ENCODE measurements at regions not wholly inside any gene's neighbourhood (a gene's known extent, or its start where the extent isn't known, plus 50 kb on each side); places are given as distances from the start of the nearest gene placed in this dataset.

DNA sequence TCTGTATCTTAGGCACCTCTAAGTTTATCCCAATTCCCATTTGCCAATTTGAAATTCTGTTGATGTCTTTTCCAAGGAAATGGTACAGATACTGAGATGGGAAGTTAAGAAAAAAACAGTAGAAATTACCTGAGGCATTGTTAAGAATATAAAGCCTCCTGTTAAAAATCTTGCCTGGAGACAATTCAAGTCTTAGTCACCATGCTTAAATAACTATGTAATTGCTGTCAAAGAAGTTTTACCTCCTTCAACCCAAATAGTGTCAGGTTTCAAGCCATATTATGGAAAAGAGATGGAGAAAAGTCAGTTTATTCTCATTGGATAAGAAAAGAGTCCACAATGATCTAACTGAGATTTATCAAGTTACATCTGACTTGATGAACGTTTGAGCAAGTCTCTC lies 974.7 kb downstream of the GALC start:
- WGBS, 2 experiments (ENCODE audit: insufficient coverage in 1 of 2, insufficient read length in 1 of 2), result no CpG with 5 or more reads among the region's 1 CpG
- no peak for DNase-seq
- Histone ChIP-seq H3K4me3 (ENCODE audit: low read length) (no peak overlapping the region), H3K27ac (ENCODE audit: low read depth, low read length) (no peak overlapping the region), H3K27me3 (ENCODE audit: control insufficient read depth, insufficient read depth, low read length, poor library complexity, severe bottlenecking) (no peaks in the 10 kb centered on the region), H3K9me3 (ENCODE audit: control insufficient read depth, low read length) (peaks cover 3% of the 10 kb centered on the region), H3K9ac (ENCODE audit: extremely low read depth, low read length, poor library complexity, severe bottlenecking) (no peak overlapping the region), H3K36me3 (ENCODE audit: control insufficient read depth, insufficient read depth, low read length) (no peaks in the 10 kb centered on the region), H3K4me1 (ENCODE audit: control insufficient read depth, insufficient read depth, low read length) (no peaks in the 10 kb centered on the region)
- Mint-ChIP-seq H3K27me3 (ENCODE audit: insufficient read depth) (peaks cover 40% of the 10 kb centered on the region), H3K4me1 (peaks cover 21% of the 10 kb centered on the region), H3K27ac (no peak overlapping the region), H3K4me3 (no peak overlapping the region), H3K9me3 (peaks cover 10% of the 10 kb centered on the region), H3K36me3 (ENCODE audit: low read depth) (no peaks in the 10 kb centered on the region)
- TF ChIP-seq, protein P1, sequence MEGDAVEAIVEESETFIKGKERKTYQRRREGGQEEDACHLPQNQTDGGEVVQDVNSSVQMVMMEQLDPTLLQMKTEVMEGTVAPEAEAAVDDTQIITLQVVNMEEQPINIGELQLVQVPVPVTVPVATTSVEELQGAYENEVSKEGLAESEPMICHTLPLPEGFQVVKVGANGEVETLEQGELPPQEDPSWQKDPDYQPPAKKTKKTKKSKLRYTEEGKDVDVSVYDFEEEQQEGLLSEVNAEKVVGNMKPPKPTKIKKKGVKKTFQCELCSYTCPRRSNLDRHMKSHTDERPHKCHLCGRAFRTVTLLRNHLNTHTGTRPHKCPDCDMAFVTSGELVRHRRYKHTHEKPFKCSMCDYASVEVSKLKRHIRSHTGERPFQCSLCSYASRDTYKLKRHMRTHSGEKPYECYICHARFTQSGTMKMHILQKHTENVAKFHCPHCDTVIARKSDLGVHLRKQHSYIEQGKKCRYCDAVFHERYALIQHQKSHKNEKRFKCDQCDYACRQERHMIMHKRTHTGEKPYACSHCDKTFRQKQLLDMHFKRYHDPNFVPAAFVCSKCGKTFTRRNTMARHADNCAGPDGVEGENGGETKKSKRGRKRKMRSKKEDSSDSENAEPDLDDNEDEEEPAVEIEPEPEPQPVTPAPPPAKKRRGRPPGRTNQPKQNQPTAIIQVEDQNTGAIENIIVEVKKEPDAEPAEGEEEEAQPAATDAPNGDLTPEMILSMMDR (conservative IDR thresholded peaks at IDR 0.05), result no peak

GRCh38 chr14:87017335-87017734 lies 975.6 kb downstream of the GALC start:
- peaks cover 10% of the 10 kb centered on the region for H3K9me3 Mint-ChIP-seq
- H3K27ac Mint-ChIP-seq, result no peak overlapping the region
- no peak for DNase-seq
- Histone ChIP-seq H3K9ac (ENCODE audit: extremely low read depth, low read length, poor library complexity, severe bottlenecking) (no peak overlapping the region), H3K9me3 (ENCODE audit: control insufficient read depth, low read length) (peaks cover 3% of the 10 kb centered on the region), H3K27me3 (ENCODE audit: control insufficient read depth, insufficient read depth, low read length, poor library complexity, severe bottlenecking) (no peaks in the 10 kb centered on the region), H3K4me3 (ENCODE audit: low read length) (no peak overlapping the region), H3K36me3 (ENCODE audit: control insufficient read depth, insufficient read depth, low read length) (no peaks in the 10 kb centered on the region), H3K4me1 (ENCODE audit: control insufficient read depth, insufficient read depth, low read length) (no peaks in the 10 kb centered on the region), H3K27ac (ENCODE audit: low read depth, low read length) (no peak overlapping the region)
- WGBS, 2 experiments (ENCODE audit: insufficient coverage in 1 of 2, insufficient read length in 1 of 2), result 14 to 36% methylated on average over 1 to 2 of the region's 2 CpGs
- TF ChIP-seq, protein P1 (conservative IDR thresholded peaks at IDR 0.05), result no peak
- H3K4me3 Mint-ChIP-seq, result no peak overlapping the region
- peaks cover 43% of the 10 kb centered on the region for H3K27me3 Mint-ChIP-seq (ENCODE audit: insufficient read depth)
- H3K4me1 Mint-ChIP-seq, result peaks cover 21% of the 10 kb centered on the region
- H3K36me3 Mint-ChIP-seq (ENCODE audit: low read depth), result no peaks in the 10 kb centered on the region

DNA sequence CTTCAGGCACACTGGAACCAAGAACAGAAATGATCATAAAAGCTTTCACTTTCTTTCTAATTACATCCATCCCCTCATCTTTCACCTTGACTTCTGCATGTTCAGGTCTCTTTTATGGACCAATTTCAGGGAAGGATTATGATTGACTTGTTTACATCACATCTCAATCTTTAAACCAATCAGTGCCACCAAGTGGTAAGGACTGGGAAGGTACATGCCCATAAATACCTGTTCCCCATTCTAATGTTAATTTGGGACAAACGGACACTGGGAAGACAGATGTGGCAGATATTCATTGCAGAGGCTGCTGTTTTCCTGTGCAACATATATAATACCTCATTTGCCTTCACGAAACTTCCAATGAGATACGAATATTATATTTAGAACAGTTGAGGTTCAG lies 978.1 kb downstream of the GALC start:
- H3K4me1 Mint-ChIP-seq, result peaks cover 10% of the 10 kb centered on the region
- H3K27me3 Mint-ChIP-seq (ENCODE audit: insufficient read depth), result peaks cover 42% of the 10 kb centered on the region
- no peak overlapping the region for H3K9ac ChIP-seq (ENCODE audit: extremely low read depth, low read length, poor library complexity, severe bottlenecking)
- H3K27ac Mint-ChIP-seq, result no peak overlapping the region
- no peaks in the 10 kb centered on the region for H3K36me3 ChIP-seq (ENCODE audit: control insufficient read depth, insufficient read depth, low read length)
- H3K4me3 ChIP-seq (ENCODE audit: low read length), result no peak overlapping the region
- WGBS, 2 experiments (ENCODE audit: insufficient coverage in 1 of 2, insufficient read length in 1 of 2), result 60 to 79% methylated on average over 1 to 2 of the region's 3 CpGs
- H3K4me3 Mint-ChIP-seq, result no peak overlapping the region
- peaks cover 2% of the 10 kb centered on the region for H3K9me3 Mint-ChIP-seq
- H3K27me3 ChIP-seq (ENCODE audit: control insufficient read depth, insufficient read depth, low read length, poor library complexity, severe bottlenecking), result no peaks in the 10 kb centered on the region
- no peak for DNase-seq
- TF ChIP-seq, protein P1 (conservative IDR thresholded peaks at IDR 0.05), result peak; percentile 62
- no peak overlapping the region for H3K27ac ChIP-seq (ENCODE audit: low read depth, low read length)
- H3K9me3 ChIP-seq (ENCODE audit: control insufficient read depth, low read length), result peaks cover 3% of the 10 kb centered on the region
- no peaks in the 10 kb centered on the region for H3K4me1 ChIP-seq (ENCODE audit: control insufficient read depth, insufficient read depth, low read length)
- H3K36me3 Mint-ChIP-seq (ENCODE audit: low read depth), result no peaks in the 10 kb centered on the region

Data from endodermal cell (in vitro differentiated cells).